ENCODE measurements at regions not wholly inside any gene's neighbourhood (a gene's known extent, or its start where the extent isn't known, plus 50 kb on each side); places are given as distances from the start of the nearest gene placed in this dataset.
A peak's percentile ranks its signal among the peaks of the same experiment; 100 is the strongest.

DNA sequence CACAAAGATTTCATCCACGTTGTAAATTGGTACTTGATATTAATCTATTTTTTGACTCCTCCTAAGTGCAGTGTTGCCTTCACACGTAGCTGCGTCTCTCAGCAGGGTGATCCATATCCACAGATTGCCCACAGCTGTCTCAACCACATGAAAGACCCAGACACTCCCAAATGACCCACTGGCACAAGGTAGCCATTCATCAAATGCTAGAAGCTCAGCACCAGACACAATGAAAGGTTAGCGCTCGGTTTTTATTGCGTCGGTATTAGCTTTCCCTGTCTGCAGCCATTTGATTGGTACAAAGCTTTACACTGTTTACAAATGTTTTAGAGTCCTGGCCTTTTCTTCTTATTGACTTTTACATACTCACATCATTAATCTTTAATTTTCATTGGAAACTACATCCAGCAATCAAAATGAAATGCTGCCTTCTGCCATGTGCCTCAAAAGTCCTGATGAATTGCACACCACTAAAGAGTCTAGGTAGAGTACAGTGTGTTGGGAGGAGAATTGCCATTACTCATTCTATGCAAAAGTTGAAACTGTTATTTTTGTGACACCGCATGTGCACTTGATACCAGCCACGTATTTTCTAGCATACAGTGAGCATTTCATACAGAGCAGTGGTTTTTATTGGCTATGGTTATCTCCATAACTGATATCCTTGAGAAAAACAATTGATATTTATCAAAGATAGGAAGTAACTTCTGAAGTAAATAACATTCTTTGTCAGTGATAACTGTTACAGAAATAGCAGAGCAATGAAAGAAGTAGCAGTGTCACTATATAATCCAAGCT lies 127.3 kb upstream of the NUDT7 start:
- DNase-seq: no peak

DNA sequence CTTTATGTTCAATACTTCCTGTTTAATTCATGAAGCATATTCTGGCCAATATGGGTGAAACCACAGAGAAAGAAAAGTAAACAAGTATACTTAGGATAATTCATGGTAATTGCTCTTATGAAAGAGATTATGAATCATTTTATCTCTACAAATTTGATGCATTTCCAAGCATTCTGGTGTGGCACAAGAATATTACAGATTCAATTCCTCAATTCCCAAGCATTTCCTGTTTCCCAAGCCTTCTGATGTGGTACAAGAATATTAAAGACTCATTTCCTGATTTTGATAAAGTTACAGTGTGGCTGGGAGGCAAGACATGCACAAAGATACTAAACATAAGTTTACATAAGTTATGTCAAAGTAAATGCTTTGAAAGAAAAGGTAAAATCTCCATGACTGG lies 126.1 kb upstream of the NUDT7 start:
- no peak for DNase-seq

- DNase-seq: peak; percentile 32 to 35
Measured at GRCh38 chr16:77599793-77600415, 122.4 kb upstream of the NUDT7 start.

DNA sequence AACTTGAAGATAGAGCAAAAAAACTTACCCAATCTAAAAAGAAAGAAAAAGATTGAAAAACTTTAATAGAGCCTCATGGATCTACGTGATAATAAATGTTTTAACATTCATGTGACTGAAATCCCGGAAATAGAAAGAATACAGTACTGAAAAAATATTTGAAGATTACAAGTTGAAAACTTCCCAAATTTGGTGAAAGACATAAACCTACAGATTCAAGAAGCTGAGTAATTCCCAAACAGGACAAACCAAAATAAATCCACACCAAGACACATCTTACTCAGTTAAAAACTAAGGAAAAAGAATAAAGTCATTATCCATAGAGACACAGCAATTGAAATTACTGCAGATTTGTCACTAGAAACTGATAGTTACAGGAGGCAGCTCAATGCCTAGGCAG lies 121.8 kb upstream of the NUDT7 start:
- no peak for DNase-seq

- DNase-seq: no peak
Measured at GRCh38 chr16:77603656-77604055, 118.7 kb upstream of the NUDT7 start.

DNA sequence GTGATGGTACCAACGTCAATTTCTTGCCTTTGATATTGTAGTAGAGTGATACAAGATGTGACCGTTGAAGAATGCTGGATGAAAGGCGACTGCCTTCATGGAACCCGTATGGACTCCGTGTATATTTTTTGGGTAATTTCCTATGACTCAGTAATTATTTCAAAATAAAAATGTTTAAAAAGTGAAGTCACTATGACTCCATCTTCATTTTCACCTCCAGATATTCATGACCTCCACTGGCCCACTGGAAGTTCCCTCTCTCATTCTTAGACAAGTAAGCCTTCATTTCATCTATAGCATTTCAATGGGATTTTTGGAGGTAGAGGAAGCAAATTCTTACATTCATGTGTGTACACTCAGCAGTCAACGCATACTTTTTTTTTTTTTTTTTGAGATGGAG lies 111.8 kb upstream of the NUDT7 start:
- DNase-seq: no peak

GRCh38 chr16:77611386-77611785 lies 110.9 kb upstream of the NUDT7 start:
- DNase-seq: no peak

- DNase-seq: no peak
Measured at GRCh38 chr16:77612596-77612995, 109.7 kb upstream of the NUDT7 start.

DNA sequence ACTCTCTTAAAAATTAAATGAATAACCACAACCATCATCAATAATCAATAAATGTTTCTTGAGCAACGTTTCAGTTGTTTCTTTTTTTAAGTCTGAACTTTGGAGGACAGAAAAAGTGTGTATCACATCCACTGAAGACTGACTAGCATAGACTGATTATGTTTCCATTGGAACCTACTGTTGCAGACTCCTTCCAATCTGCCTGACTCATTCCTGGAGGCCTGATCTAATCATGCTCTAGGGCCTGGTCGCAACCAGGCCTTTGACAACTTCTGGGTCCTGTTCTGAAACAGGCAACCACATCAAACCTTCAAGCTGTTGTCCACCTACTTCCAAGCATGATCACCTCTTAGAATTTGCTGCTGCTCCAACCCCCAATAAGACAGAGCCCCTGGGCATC lies 109.2 kb upstream of the NUDT7 start:
- DNase-seq: no peak

DNA sequence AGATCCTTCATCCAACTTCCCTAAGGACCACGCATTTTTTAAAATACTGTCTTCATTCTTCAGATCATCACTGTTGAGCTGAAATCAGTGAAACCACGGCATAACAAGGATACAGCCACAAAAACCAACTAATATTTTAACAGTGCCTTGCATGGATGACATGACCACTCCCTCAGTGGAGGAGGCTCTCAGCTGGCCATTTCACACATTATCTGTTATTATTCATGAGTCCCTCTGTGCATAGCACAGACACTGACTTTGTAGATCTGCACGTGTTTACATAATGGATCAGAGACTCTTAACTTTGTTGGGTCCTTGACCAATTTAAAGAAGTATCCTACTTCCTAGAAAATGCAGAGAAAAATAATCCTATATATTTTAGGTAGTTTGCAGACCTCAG lies 104.8 kb upstream of the NUDT7 start:
- DNase-seq: no peak

DNA sequence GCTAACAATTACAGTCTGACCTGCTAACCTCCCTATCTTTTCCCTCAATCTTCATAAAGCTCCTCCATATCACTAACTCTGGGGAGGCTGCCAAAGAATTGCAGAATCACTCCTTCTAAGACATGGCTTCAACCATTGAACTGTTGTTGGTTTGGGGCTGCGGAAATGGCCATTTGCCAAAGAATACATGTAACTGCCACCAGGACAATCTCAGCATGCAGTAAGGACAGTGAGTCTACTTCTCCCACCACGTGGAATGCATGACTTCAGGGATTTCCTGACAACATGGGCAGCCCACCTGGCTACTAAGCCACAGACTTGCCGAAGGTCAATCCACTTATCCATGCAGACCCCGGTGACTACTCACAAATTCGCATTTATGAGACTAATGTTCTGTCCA lies 104.3 kb upstream of the NUDT7 start:
- DNase-seq: no peak

DNA sequence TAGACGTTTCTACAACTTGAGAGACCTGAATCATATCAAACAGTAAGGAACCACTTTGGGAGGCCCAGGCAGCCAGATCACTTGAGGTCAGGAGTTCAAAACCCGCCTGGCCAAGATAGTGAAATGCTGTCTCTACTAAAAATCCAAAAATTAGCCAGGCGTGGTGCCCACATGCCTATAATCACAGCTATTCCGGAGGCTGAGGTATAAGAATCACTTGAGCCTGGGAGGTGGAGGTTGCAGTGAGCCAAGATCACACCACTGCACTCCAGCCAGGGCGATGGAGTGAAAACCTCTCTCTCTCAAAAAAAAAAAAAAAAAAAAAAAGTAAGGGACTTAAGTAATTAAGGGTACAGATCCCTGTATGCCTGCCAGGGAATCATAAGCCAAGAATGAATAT lies 103.4 kb upstream of the NUDT7 start:
- DNase-seq: no peak

GRCh38 chr16:77624085-77624484 lies 98.2 kb upstream of the NUDT7 start:
- DNase-seq: no peak

DNA sequence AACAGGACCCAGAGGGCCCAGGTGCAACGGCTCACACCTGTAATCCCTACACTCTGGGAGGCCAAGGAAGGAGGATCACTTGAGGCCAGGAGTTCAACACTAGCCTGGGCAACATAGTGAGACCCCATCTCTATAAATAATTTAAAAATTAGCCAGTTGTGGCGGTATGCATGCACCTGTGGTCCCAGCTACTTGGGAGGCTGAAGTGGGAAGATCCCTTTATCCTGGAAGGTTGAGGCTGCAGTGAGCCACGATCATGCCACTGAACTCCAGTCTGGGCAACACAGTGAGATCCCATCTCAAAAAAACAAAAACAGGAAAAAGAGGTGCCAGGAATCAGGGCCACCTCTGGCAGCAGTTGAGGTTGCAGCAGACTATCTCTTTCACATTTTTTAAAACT lies 85.7 kb upstream of the NUDT7 start:
- DNase-seq: no peak

DNA sequence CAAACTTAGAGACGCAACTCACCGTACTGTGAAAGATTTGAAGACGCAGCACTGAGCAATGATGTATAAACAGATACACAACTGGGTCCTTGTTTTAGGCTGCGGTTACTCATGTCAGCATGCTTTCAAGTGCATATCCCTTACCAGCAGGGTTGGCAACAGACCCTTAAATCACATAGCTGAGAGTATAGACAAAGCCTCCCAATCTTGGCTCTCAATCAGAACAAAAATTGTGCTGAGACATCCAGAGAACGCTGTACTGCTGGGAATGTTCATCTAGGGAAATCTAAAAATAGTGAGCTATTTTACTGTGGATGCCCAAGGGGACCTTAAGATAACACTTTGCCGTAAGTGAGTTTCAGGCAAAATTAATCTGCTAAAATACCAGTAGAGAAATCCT lies 84.4 kb upstream of the NUDT7 start:
- DNase-seq: no peak

DNA sequence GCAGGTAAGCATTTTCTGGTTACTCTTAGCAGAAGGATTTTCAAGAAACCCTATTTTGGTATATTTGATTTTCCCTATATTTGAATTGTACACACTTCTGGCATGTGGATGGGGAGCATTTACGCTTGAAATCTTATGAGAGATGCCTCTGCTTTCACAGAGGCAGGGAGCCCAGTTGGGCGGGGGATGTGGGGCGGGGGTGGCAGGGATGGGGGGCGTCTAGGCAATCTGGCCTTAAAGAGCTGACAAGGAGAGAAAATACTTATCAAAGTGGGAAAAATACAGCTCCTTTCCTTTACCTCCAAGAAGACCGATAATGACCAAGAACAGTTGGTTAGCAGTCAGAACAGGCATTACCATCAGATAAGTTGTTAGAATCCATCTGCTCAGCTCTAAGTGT lies 79.1 kb upstream of the NUDT7 start:
- no peak for DNase-seq

DNA sequence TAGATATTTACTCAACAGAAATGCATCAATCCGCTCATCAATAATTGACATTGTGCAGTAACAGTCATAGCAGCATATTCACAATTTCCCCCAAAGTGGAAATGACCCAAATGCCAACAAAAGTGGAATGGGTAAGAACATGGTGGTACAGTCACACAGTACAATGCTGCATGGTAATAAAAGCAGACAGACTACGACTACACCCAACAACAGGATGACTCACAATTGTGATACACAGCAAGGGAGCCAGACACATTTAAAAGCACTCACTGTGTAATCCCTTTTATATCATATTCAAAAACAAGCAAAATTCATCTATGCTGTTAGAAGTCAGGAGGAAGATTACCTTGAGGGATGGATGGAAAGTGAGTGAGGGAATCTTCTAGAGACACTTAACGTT lies 76.5 kb upstream of the NUDT7 start:
- no peak for DNase-seq

DNA sequence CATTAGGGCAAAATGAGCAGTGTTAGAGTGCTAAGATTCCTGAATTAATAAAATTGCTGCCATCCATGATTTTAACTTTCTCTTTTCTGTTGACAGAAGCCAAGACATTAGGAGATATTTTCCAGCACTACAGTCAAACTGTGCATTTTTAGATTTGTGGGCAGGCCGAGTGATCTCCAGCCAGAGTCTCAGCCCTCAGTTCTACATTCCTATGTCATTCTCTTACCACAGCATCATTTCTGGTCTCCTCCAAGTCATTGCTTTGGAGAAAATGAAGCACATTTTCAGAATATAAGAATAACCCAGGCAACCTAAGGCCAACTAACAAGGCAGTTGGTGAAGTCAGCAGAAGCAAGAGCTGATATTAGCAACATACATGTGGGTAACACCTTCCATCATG lies 74.6 kb upstream of the NUDT7 start:
- DNase-seq: no peak

GRCh38 chr16:77650761-77651160 lies 71.6 kb upstream of the NUDT7 start:
- no peak for DNase-seq

DNA sequence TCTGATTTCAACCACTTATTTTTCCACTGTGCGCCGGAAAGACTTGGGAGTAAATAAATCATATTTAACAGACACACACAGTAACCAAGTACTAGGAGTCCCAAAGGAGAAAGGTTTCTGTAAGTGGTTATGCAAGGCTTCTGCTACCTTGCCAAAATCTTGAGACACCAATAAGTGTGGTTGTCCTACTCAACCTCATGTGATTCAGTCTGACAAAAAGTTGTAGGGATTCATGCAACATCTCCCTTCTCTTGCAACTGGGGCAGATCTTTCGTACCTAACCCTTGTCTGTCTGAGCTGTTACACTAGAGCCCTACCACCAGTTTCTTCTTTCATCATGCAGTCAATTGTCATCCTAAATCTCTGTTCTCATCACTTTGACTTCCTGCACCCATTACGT lies 69.9 kb upstream of the NUDT7 start:
- DNase-seq: no peak

GRCh38 chr16:77657016-77657415 lies 65.3 kb upstream of the NUDT7 start:
- peak; percentile 3 to 13 for DNase-seq

GRCh38 chr16:77660311-77660710 lies 62.0 kb upstream of the NUDT7 start:
- no peak for DNase-seq

DNA sequence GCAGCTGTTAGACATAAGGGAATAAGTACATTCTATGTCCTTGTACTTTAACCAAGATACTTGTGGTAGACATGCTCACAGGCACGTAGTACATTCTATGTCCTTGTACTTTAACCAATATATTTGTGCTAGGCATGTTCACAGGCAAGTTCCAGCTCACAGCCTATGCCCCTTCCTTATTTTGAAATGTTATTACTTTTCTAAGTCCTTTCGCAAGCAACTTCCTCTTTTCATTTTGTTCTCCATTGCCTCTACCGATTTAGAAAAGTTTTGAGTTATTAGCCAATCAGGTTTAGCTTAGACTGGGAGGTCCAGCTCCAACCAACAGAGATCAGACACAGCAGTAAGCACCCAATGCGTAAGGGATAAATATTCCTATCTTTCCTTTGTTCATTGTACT lies 60.1 kb upstream of the NUDT7 start:
- DNase-seq: peak; percentile 78 to 79

DNA sequence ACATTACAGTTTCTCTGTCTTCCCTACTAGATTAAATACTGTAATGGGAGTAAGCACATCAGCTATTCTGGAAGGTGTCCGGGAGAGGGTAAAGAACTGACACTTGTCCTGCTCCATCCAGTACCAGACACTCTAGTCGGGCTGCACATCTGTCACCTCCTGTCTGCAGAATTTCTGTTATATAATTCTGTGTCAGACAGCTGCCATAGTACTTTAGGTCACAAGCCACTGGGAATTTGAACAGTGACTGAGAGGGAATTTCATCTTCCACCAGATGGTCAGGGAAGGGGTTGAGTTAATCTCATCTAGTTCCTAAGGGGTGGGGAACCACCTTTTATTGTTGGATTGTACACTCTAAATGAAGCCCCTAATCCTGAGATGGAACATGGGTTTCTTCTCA lies 58.6 kb upstream of the NUDT7 start:
- no peak for DNase-seq

DNA sequence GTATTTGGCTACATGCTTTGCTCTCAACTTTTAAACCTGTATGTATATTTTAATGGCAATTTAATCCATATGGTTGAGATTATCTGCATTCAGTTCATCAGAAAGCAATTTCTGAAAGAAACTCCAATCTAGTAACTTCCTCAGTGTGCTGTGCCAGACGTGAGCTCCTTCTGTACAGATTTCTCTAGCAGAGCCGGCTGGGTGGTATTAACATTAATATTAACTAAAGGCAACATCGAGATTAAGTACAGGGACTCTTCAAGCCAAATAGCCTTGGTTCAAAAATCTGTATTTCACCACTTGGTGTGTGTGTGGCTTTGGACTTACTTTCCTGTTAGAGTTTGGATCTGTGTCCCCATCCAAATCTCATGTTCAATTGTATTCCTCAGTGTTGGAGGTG lies 55.5 kb upstream of the NUDT7 start:
- DNase-seq: no peak

All from AML-193 (cell line).